GM12873 (cell line): ENCODE measurements at regions not wholly inside any gene's neighbourhood (a gene's known extent, or its start where the extent isn't known, plus 50 kb on each side); places are given as distances from the start of the nearest gene placed in this dataset.

Experiments used
- TF ChIP-seq, protein P1 (sequence below): IDR thresholded peaks from 2 replicates; pipeline ENCODE4 v1.5.1; 2012; ENCODE audit warnings: low read depth, mild to moderate bottlenecking, moderate library complexity, low read length, control low read depth; ENCODE audit not compliant: insufficient read depth; ENCODE audit errors: missing control alignments

GRCh38 chr20:61092251-61092650, 159.8 kb upstream of the CDH4 start:
- TF ChIP-seq, protein P1, sequence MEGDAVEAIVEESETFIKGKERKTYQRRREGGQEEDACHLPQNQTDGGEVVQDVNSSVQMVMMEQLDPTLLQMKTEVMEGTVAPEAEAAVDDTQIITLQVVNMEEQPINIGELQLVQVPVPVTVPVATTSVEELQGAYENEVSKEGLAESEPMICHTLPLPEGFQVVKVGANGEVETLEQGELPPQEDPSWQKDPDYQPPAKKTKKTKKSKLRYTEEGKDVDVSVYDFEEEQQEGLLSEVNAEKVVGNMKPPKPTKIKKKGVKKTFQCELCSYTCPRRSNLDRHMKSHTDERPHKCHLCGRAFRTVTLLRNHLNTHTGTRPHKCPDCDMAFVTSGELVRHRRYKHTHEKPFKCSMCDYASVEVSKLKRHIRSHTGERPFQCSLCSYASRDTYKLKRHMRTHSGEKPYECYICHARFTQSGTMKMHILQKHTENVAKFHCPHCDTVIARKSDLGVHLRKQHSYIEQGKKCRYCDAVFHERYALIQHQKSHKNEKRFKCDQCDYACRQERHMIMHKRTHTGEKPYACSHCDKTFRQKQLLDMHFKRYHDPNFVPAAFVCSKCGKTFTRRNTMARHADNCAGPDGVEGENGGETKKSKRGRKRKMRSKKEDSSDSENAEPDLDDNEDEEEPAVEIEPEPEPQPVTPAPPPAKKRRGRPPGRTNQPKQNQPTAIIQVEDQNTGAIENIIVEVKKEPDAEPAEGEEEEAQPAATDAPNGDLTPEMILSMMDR, result no peak

GRCh38 chr20:61094581-61094980, 157.5 kb upstream of the CDH4 start:
- TF ChIP-seq, protein P1, result no peak

- TF ChIP-seq, protein P1, result no peak
Observed at GRCh38 chr20:61096463-61096862, 155.6 kb upstream of the CDH4 start.

- TF ChIP-seq, protein P1, result no peak
Observed at GRCh38 chr20:61099806-61100205, 152.3 kb upstream of the CDH4 start.

- TF ChIP-seq, protein P1, result no peak
Observed at GRCh38 chr20:61100489-61100888, 151.6 kb upstream of the CDH4 start.

DNA sequence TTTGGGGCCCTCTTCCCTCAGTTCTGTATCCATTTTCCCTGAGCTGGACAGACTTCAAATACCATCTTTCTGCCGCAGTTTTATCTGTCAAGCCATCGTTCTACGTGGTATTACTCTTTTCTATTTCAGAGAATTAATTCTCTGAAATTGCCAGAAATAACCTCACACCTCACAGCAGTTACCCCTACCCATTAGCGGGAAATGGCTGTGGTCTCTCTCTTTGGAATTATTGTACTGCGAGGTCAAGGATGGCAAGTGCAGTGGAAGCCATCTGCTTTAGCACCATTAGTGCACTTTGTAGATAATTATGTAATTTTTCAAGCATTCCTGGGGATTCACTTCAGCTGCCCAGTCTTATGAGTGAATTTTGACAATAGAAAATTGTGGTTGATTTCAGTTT, 147.8 kb upstream of the CDH4 start:
- TF ChIP-seq, protein P1, result no peak

DNA sequence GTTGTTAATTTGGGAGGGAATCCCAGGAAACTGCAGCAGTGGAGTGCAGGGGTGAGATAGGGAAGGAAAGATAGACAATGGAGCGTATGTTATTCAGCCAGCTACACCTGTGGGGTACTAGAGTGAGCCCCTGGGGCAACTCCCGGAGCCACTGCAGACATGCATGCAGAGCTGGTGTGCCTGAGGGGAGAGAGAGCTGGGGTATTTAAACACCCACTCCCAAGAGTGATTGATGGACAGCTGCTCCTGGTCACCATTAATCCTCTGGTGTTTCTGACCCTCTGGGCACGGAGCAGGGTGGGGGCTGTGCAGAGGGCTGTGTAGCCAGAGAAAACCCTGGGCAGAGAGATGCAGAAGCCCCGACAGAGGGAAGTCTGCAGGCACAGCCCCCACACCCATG, 146.7 kb upstream of the CDH4 start:
- TF ChIP-seq, protein P1, result no peak
